SK-N-SH (cell line): ENCODE measurements at regions not wholly inside any gene's neighbourhood (a gene's known extent, or its start where the extent isn't known, plus 50 kb on each side); places are given as distances from the start of the nearest gene placed in this dataset.

Experiments used
- CTCF ChIP-seq: fragments of 200-600 bp; sonication (generic); IDR thresholded peaks from 2 replicates; pipeline ENCODE4 v1.6.1; 2017; ENCODE audit warnings: antibody characterized with exemption, mild to moderate bottlenecking, moderate library complexity
- EP300 ChIP-seq, 2 experiments: IDR thresholded peaks; 2 replicates each; pipeline versions ENCODE4 v1.4.0 to v1.6.1; 2012; ENCODE audit warnings: borderline replicate concordance in 1 of 2, low read depth in 1 of 2, low read length in 1 of 2
- JUND ChIP-seq: IDR thresholded peaks from 2 replicates; pipeline ENCODE4 v1.4.0; 2012
- POLR2AphosphoS5 ChIP-seq: IDR thresholded peaks from 2 replicates; pipeline ENCODE4 v1.6.1; 2012; ENCODE audit warnings: low read depth, low read length
- RAD21 ChIP-seq: IDR thresholded peaks from 2 replicates; pipeline ENCODE4 v1.6.1; 2012; ENCODE audit warnings: mild to moderate bottlenecking, low read length
- RCOR1 ChIP-seq: fragments of 150-350 bp; IDR thresholded peaks from 2 replicates; pipeline ENCODE4 v1.6.1; 2017; ENCODE audit warnings: antibody characterized with exemption, low read length
- RXRA ChIP-seq: IDR thresholded peaks from 2 replicates; pipeline ENCODE4 v1.4.0; 2012; ENCODE audit warnings: low read depth, mild to moderate bottlenecking, borderline replicate concordance
- SMC3 ChIP-seq: IDR thresholded peaks from 2 replicates; pipeline ENCODE4 v1.6.1; 2012; ENCODE audit warnings: low read depth, low read length, improper control_type of control experiment
- TAF1 ChIP-seq: IDR thresholded peaks from 2 replicates; pipeline ENCODE4 v1.6.1; 2012; ENCODE audit warnings: low read depth, mild to moderate bottlenecking, low read length, moderate library complexity, borderline replicate concordance
- TF ChIP-seq, protein P1 (sequence below): fragments of 150-350 bp; IDR thresholded peaks from 2 replicates; pipeline ENCODE4 v1.6.1; 2016; ENCODE audit warnings: mild to moderate bottlenecking, low read depth, low read length

GRCh38 chr3:192009903-192010302 lies 548.9 kb downstream of the PYDC2 start:
- TF ChIP-seq CTCF, result no peak
- TF ChIP-seq, protein P1, sequence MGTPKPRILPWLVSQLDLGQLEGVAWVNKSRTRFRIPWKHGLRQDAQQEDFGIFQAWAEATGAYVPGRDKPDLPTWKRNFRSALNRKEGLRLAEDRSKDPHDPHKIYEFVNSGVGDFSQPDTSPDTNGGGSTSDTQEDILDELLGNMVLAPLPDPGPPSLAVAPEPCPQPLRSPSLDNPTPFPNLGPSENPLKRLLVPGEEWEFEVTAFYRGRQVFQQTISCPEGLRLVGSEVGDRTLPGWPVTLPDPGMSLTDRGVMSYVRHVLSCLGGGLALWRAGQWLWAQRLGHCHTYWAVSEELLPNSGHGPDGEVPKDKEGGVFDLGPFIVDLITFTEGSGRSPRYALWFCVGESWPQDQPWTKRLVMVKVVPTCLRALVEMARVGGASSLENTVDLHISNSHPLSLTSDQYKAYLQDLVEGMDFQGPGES, result no peak
- TF ChIP-seq JUND, result no peak
- TF ChIP-seq POLR2AphosphoS5, result no peak
- no peak for TF ChIP-seq SMC3
- TF ChIP-seq TAF1, result no peak
- no peak for TF ChIP-seq RXRA
- no peak for TF ChIP-seq EP300 (IDR thresholded peaks at IDR 0.05; ENCODE audit: borderline replicate concordance in 1 of 2, low read depth in 1 of 2, low read length in 1 of 2)
- TF ChIP-seq RAD21, result no peak
- TF ChIP-seq RCOR1, result no peak
